Activated CD4-positive, alpha-beta T cell treated with anti-CD3 and anti-CD28 coated beads, Interleukin-2, amount 10 ng/mL, durations not matched to agents 7 days and 5 days (primary cell): ENCODE measurements at regions not wholly inside any gene's neighbourhood (a gene's known extent, or its start where the extent isn't known, plus 50 kb on each side); places are given as distances from the start of the nearest gene placed in this dataset.
"Not testable (repeated sequence)": the region's sequence is repeated elsewhere in the genome, so short reads cannot be mapped to it uniquely, and the experiment has no call there.

Source experiments
- CTCF ChIA-PET: fragments of 350-600 bp; sonication (Branson Sonifier 250); formaldehyde crosslinking; loops from one replicate; lab custom pipeline; 2021; ENCODE audit warnings: antibody characterized with exemption; lab: Charles Lee
- POLR2A ChIA-PET: fragments of 350-600 bp; sonication (Branson Sonifier 250); formaldehyde crosslinking; loops from one replicate; lab custom pipeline; 2021; ENCODE audit warnings: antibody characterized with exemption; lab: Charles Lee
- DNase-seq: peaks from one replicate; pipeline ENCODE4 v3.0.0-alpha.2; 2020
- H3K27ac Mint-ChIP-seq: one replicate; pipeline ENCODE4 v1.8.0; 2021; ENCODE audit warnings: mild to moderate bottlenecking, moderate library complexity, mixed read lengths
- H3K27me3 Mint-ChIP-seq: one replicate; pipeline ENCODE4 v1.8.0; 2021; ENCODE audit warnings: mixed read lengths
- H3K36me3 Mint-ChIP-seq: one replicate; pipeline ENCODE4 v1.8.0; 2021; ENCODE audit warnings: low read depth, mixed read lengths
- H3K4me1 Mint-ChIP-seq: one replicate; pipeline ENCODE4 v1.8.0; 2021; ENCODE audit warnings: mixed read lengths
- H3K4me3 Mint-ChIP-seq: one replicate; pipeline ENCODE4 v1.8.0; 2021; ENCODE audit warnings: mild to moderate bottlenecking, moderate library complexity, mixed read lengths
- H3K9me3 Mint-ChIP-seq: one replicate; pipeline ENCODE4 v1.8.0; 2021; ENCODE audit warnings: mixed read lengths

DNA sequence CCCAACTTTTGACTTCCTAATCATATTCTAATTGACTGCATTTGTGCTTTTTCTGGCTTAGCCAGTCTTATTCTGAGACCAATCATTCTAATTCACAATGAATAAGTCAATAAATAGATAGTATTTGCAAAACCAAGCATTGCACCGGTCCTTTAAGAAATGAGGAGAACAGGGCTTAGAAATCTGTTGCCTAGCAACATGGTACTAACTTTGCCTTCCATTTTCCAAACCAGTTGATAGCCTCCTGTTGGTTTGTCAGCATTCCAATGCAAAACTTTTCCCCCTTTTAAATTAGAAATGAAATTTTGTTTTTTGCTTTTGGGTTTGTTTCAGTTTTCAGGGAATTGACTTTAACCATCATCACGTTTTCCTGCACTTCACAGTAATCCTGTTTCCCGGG, 603.5 kb upstream of the NRP1 start:
- no peaks in the 10 kb centered on the region for H3K36me3 Mint-ChIP-seq
- peaks cover 2% of the 10 kb centered on the region for H3K27me3 Mint-ChIP-seq
- ChIA-PET CTCF (no interaction called here), POLR2A (no interaction called here)
- H3K4me1 Mint-ChIP-seq, result no peaks in the 10 kb centered on the region
- H3K9me3 Mint-ChIP-seq, result no peaks in the 10 kb centered on the region
- DNase-seq, result no peak
- no peak overlapping the region for H3K27ac Mint-ChIP-seq
- no peak overlapping the region for H3K4me3 Mint-ChIP-seq

DNA sequence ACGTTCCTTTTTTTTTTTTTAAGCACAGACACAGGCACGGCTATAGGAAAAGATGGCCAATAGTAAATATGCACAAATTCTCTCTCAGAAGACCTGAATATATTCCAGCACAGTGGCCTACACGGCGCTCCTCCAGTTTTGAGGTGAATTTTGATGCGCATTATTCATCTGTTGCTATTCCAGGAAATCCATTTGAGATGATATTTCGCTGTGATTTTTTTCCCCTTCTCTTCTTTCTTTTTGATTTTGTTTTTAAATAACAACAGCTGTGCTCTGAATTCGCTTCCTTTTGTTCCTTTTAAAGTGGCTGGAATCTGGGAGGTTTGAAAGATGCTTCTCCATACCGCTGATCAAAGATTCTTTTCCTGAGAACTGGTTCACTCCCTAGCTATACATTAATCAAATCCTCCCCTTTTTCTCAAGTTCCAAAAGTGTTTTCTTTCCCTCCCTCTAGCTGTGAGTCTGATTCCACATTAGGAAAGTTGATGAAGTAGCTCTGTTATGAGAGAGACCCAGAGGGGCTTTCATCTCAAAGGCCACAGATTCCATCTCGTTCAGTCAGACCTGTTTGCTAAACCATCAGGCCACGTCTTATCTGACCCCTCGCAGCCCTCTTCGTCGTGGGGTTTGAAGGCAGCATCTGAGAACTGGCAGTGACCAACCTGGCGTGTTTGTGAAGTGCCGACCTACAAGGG, 602.7 kb upstream of the NRP1 start:
- peaks cover 2% of the 10 kb centered on the region for H3K27me3 Mint-ChIP-seq
- no peaks in the 10 kb centered on the region for H3K36me3 Mint-ChIP-seq
- no peaks in the 10 kb centered on the region for H3K9me3 Mint-ChIP-seq
- no peak overlapping the region for H3K4me3 Mint-ChIP-seq
- DNase-seq, result no peak
- no peak overlapping the region for H3K27ac Mint-ChIP-seq
- ChIA-PET CTCF (no interaction called here), POLR2A (no interaction called here)
- H3K4me1 Mint-ChIP-seq, result no peaks in the 10 kb centered on the region

DNA sequence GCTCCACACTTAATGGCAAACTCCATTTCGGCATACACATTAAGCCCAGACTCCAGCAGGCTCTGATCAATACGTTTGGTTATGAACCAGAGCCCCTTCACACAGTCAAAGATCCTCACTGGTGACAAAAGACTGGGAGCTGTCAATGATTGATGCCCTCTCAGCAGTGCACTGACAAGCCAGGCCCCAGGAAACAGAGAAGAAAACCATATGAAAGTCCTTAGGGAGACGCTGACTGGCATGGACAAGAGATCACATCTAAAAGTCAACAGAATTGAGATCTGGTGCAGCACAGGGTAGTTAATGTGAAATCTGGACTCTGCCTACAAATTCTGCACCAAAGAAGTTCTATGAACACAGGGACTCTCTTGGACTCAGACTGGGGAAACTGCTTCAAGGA, 600.9 kb upstream of the NRP1 start:
- no peaks in the 10 kb centered on the region for H3K4me1 Mint-ChIP-seq
- no peaks in the 10 kb centered on the region for H3K36me3 Mint-ChIP-seq
- H3K27me3 Mint-ChIP-seq, result peaks cover 2% of the 10 kb centered on the region
- ChIA-PET CTCF (no interaction called here), POLR2A (no interaction called here)
- no peak overlapping the region for H3K4me3 Mint-ChIP-seq
- DNase-seq, result no peak
- H3K27ac Mint-ChIP-seq, result no peak overlapping the region
- no peaks in the 10 kb centered on the region for H3K9me3 Mint-ChIP-seq

DNA sequence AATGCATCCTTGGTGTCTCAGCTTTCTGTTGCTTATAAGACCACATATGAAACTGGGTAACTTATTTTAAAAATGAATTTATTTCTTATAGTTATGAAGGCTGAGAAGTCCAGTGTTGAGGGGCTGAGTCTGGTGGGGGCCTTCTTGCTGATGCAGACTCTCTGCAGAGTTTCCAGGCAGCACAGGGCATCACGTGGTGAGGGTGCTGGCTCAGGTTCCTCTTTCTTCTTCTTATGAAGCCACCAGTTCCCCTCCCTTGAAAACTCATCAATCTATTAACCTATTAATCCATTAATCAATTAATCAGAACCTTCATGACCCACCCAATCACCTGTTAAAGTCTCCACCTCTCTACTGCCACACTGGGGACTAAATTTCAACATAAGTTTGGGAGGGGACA, 595.6 kb upstream of the NRP1 start:
- H3K4me3 Mint-ChIP-seq, result no peak overlapping the region
- ChIA-PET POLR2A (no interaction called here), CTCF (no interaction called here)
- peaks cover 2% of the 10 kb centered on the region for H3K27me3 Mint-ChIP-seq
- H3K36me3 Mint-ChIP-seq, result no peaks in the 10 kb centered on the region
- no peaks in the 10 kb centered on the region for H3K9me3 Mint-ChIP-seq
- no peak overlapping the region for H3K27ac Mint-ChIP-seq
- no peak for DNase-seq
- no peaks in the 10 kb centered on the region for H3K4me1 Mint-ChIP-seq

DNA sequence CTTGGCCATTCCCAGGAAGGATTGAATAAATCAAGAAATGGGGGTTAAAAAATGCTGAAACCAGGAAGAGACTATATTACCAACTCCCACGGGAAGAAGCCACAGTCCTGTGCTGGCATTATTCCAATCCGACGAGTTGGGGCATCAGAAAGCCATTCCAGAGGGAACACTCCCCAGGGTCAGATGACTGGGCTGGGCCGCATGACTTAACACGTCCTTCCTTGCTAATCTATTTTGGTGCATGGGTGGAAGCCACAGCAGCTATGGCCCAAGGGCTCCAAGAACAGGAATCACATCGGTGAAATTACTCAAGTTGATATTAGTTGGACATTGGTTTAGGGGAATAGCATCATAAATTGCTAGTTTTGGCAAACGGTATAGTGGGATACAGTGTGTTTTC, 592.9 kb upstream of the NRP1 start:
- Mint-ChIP-seq H3K4me1 (no peaks in the 10 kb centered on the region), H3K27ac (no peak overlapping the region), H3K27me3 (no peaks in the 10 kb centered on the region), H3K36me3 (no peaks in the 10 kb centered on the region), H3K9me3 (no peaks in the 10 kb centered on the region), H3K4me3 (no peak overlapping the region)
- DNase-seq, result no peak
- POLR2A ChIA-PET, result no interaction called here
- CTCF ChIA-PET, result no interaction called here

DNA sequence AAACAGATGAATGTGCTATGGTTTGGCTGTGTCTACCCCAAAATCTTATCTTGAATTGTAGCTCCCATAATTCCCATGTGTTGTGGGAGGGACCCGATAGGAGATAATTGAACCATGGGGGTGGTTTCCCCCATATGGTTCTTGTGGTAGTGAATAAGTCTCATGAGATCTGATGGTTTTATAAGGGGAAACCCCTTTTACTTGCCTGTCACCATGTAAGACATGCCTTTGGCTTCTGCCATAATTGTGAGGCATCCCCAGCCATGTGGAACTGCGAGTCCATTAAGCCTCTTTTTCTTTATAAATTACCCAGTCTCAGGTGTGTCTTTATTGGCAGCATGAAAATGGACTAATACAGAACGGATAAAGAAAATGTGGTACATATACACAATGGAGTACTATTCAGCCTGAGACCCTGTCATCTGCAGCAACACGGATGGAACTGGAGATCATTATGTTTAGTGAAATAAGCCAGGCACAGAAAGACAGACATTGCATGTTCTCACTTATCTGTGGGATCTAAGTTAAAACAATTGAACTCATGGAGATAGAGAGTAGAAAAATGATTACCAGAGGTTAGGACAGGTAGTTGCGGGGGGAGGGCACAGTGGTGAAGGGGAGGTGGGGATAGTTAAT, 587.6 kb upstream of the NRP1 start:
- no peaks in the 10 kb centered on the region for H3K9me3 Mint-ChIP-seq
- no peaks in the 10 kb centered on the region for H3K27me3 Mint-ChIP-seq
- no peaks in the 10 kb centered on the region for H3K4me1 Mint-ChIP-seq
- ChIA-PET POLR2A (no interaction called here), CTCF (no interaction called here)
- no peak for DNase-seq
- H3K36me3 Mint-ChIP-seq, result no peaks in the 10 kb centered on the region
- no peak overlapping the region for H3K27ac Mint-ChIP-seq
- no peak overlapping the region for H3K4me3 Mint-ChIP-seq

DNA sequence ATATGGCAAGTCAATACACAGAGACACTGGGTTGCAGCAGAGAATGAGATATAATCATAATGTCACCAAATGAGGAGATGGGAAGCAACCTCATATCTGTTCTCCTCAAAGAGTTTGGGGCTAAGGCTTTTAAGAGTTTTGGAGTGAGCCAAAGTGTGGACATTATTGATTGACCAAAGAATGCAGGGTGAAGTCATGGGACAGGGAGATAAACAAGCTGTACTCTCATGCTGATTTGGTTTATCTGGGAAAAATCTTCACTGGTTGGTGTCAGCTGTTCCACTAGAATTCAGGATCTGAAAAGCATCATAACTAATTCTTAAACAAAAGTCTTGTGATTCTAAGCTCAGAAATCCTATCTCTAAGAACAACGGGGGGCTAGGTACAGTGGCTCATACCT, 585.9 kb upstream of the NRP1 start:
- POLR2A ChIA-PET, result no interaction called here
- Mint-ChIP-seq H3K9me3 (no peaks in the 10 kb centered on the region), H3K27ac (no peak overlapping the region), H3K4me1 (no peaks in the 10 kb centered on the region), H3K27me3 (no peaks in the 10 kb centered on the region), H3K4me3 (no peak overlapping the region), H3K36me3 (no peaks in the 10 kb centered on the region)
- no peak for DNase-seq
- CTCF ChIA-PET, result interaction anchor here (1.1 kb wide), 1 partner anchor 205 kb away, joined by 3 read pairs; no protein-coding TSS in a partner anchor

DNA sequence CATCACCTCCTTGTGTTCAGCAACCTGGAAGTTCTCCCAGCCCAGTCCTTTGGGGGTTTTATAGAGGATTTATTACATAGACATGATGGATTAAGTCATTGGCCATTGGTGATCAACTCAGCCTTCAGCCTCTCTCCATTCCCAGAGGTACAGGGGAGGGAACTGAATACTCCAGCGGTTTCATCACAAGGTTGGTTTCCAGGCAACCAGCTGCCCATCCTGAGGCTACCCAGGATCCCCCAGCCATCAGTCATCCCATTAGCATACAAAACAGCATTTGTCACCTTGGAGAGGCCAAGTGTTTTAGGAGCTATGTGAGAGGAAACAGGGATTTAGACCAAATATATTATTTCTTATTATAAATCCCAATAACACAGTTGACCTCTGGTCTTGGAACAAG, 584.8 kb upstream of the NRP1 start:
- Mint-ChIP-seq H3K4me3 (no peak overlapping the region), H3K9me3 (no peaks in the 10 kb centered on the region), H3K27me3 (no peaks in the 10 kb centered on the region), H3K27ac (no peak overlapping the region), H3K36me3 (no peaks in the 10 kb centered on the region), H3K4me1 (no peaks in the 10 kb centered on the region)
- DNase-seq, result no peak
- CTCF ChIA-PET, result no interaction called here
- POLR2A ChIA-PET, result no interaction called here

DNA sequence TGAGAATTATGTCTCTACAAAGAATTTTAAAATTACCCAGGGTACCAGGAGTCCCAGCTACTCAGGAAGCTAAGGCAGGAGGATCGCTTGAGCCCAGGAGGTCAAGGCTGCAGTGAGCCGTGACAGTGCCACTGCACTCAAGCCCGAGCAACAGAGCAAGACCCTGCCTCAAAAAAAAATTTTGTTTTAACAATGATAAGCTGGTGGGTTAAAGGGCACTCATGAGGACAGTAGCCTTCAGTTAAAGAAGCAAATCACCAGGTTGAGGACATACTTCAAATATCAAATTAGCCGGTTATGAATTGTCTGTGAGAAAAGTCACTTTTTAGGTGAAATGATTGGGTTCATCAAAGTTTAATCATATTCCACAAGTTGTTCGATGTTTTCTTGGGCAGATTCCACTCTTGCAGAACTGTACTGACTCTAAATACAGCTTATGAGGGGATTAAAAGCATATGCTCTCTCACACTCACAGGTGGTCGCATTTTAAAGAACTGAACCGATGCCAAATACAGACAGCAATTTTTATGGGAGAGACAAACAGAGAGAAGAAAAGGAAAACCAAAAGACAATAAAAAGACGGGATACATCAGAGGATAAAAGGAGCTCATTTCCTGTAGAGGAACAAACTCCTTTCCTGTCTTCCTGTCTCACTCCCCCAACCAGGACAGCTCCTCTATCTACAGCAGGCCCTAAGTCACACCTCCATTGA, 582.8 kb upstream of the NRP1 start:
- CTCF ChIA-PET, result no interaction called here
- Mint-ChIP-seq H3K4me3 (no peak overlapping the region), H3K9me3 (no peaks in the 10 kb centered on the region), H3K27me3 (no peaks in the 10 kb centered on the region), H3K27ac (no peak overlapping the region), H3K4me1 (no peaks in the 10 kb centered on the region), H3K36me3 (no peaks in the 10 kb centered on the region)
- POLR2A ChIA-PET, result no interaction called here
- DNase-seq, result no peak

DNA sequence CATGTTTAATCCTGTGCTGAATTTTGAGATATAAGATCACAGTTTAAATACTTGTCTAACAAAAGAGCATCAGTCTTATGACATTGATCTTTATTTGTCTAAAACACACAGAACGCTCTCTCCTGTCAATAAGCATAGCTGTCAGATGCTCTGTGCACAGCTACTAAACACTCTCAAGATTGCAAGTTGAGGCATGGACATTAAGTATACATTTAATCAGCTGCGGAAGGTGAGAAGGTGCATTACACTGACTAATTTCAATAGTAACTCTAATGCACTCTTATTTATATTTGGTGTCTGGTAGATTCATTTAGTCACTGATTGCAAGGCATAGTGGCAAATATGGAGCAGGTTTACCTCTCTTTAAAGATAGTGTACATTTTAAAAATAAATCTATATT, 580.3 kb upstream of the NRP1 start:
- Mint-ChIP-seq H3K27me3 (no peaks in the 10 kb centered on the region), H3K27ac (no peak overlapping the region), H3K4me3 (no peak overlapping the region), H3K9me3 (no peaks in the 10 kb centered on the region), H3K4me1 (no peaks in the 10 kb centered on the region), H3K36me3 (no peaks in the 10 kb centered on the region)
- POLR2A ChIA-PET, result no interaction called here
- no peak for DNase-seq
- CTCF ChIA-PET, result interaction anchor here (0.9 kb wide), 1 partner anchor 13 kb away, joined by 3 read pairs; no protein-coding TSS in a partner anchor

DNA sequence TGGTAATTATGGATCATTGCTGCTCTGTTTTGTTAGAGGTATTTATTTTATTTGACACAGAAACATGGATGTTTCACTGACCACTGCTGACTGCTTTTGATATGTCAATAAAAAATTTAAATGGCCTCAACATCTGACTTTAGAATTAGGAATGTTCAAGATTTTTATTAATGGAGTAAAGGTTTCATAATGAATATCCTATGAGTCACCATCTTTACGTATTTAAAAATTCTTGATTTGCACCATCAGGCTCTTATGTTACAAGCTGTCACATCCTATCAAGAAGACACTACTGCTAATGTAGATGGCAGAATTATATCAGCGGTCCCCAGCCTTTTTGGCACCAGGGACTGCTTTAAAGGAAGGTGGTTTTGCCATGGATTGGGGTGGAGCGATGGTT, 578.7 kb upstream of the NRP1 start:
- POLR2A ChIA-PET, result no interaction called here
- Mint-ChIP-seq H3K36me3 (no peaks in the 10 kb centered on the region), H3K4me1 (no peaks in the 10 kb centered on the region), H3K27ac (no peak overlapping the region), H3K27me3 (no peaks in the 10 kb centered on the region), H3K4me3 (no peak overlapping the region), H3K9me3 (no peaks in the 10 kb centered on the region)
- CTCF ChIA-PET, result no interaction called here
- no peak for DNase-seq

DNA sequence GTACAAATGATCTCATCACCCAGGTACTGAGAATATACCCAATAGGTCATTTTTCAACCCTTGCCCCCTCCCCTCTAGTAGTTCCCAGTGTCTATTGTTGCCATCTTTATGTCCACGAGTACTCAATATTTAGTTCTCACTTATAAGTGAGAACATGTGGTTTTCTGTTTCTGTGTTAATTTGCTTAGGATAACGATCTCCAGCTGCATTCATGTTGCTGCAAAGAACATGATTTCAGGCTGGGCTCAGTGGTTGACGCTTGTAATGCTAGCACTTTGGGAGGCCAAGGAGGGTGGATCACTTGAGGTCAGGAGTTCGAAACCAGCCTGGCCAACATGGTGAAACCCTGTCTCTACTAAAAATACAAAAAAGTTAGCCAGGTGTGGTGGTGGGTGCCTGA, 575.0 kb upstream of the NRP1 start:
- H3K4me3 Mint-ChIP-seq, DNase-seq, POLR2A ChIA-PET, H3K27ac Mint-ChIP-seq, H3K27me3 Mint-ChIP-seq, H3K4me1 Mint-ChIP-seq, H3K9me3 Mint-ChIP-seq, H3K36me3 Mint-ChIP-seq, CTCF ChIA-PET: not testable (repeated sequence)

DNA sequence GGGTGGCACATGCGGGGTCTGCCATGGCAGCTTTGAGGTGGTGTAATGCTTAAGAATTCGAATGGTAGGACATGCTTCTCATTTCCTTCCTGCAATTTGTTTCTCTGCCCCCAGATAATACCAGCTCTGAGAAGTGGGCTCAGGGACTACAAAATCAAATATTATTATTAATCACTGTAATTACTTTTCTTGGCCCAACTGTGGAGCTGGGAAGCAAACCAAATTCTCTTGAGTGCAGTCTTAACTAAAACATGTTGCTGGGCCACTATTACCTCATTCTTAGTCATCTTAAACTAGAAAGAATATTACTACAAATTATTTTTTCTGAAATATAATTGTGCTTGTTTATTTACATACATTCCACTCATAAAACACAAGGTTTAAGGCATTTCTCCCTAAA, 566.7 kb upstream of the NRP1 start:
- ChIA-PET CTCF (interaction anchor here (0.7 kb wide), 1 partner anchor 13 kb away, joined by 3 read pairs; no protein-coding TSS in a partner anchor), POLR2A (no interaction called here)
- Mint-ChIP-seq H3K27ac (no peak overlapping the region), H3K4me1 (no peaks in the 10 kb centered on the region), H3K27me3 (no peaks in the 10 kb centered on the region), H3K36me3 (no peaks in the 10 kb centered on the region), H3K4me3 (no peak overlapping the region), H3K9me3 (no peaks in the 10 kb centered on the region)
- no peak for DNase-seq
